B cell (primary cell): ENCODE measurements at regions not wholly inside any gene's neighbourhood (a gene's known extent, or its start where the extent isn't known, plus 50 kb on each side); places are given as distances from the start of the nearest gene placed in this dataset.

Experiments used
- ATAC-seq: fragments of 200-7000 bp; cut with Tn5 transposase; one replicate; pipeline ENCODE4 v1.10.0; 2021; ENCODE audit warnings: low read depth, mild to moderate bottlenecking, moderate number of reproducible peaks, moderate library complexity
- CTCF ChIA-PET: fragments of 350-600 bp; sonication (Branson Sonifier 250); formaldehyde crosslinking; loops from one replicate; lab custom pipeline; 2021; ENCODE audit warnings: antibody characterized with exemption, inconsistent platforms; lab: Charles Lee
- POLR2A ChIA-PET: fragments of 350-600 bp; sonication (Branson Sonifier 250); formaldehyde crosslinking; loops from one replicate; lab custom pipeline; 2021; ENCODE audit warnings: antibody characterized with exemption; lab: Charles Lee
- DNase-seq: peaks from one replicate; pipeline ENCODE4 v3.0.0; 2013
- H2AFZ ChIP-seq: 2 replicates; pipeline ENCODE4 v1.6.1; 2012; ENCODE audit warnings: mild to moderate bottlenecking, low read depth, low read length; ENCODE audit not compliant: insufficient read depth, poor library complexity, severe bottlenecking
- H3K27ac ChIP-seq, 2 donors: 1 replicate in 1 of 2; 2 replicates in 1 of 2; pipeline ENCODE4 v1.5.1; 2012 to 2013; ENCODE audit warnings: low read length in 2 of 2, mild to moderate bottlenecking in 2 of 2, moderate library complexity in 1 of 2
- H3K27me3 ChIP-seq, 4 experiments: fragments of 200-600 bp in 1 of 4; sonication (generic) in 1 of 4; replicated peaks in 1 of 4; 1 replicate in 2 of 4; 2 replicates in 2 of 4; pipeline versions ENCODE4 v1.6.1 to v1.7.0; 2013 to 2016; ENCODE audit warnings: low read length in 3 of 4, mild to moderate bottlenecking in 2 of 4, mixed read lengths in 1 of 4, moderate library complexity in 1 of 4; ENCODE audit not compliant: insufficient read depth in 4 of 4, control insufficient read depth in 3 of 4; ENCODE audit errors: control extremely low read depth in 1 of 4
- H3K36me3 ChIP-seq, 2 experiments: replicated peaks in 1 of 2; 1 replicate in 1 of 2; 2 replicates in 1 of 2; pipeline versions ENCODE4 v1.6.1 to v1.7.1; 2013; ENCODE audit warnings: low read length in 1 of 2; ENCODE audit not compliant: insufficient read depth in 2 of 2, control insufficient read depth in 1 of 2; ENCODE audit errors: control extremely low read depth in 1 of 2, extremely low read depth in 1 of 2
- H3K4me1 ChIP-seq, 2 donors: fragments of 200-600 bp in 1 of 2; sonication (generic) in 1 of 2; 1 replicate in 1 of 2; 2 replicates in 1 of 2; pipeline versions ENCODE4 v1.5.1 to v1.6.1; 2013 to 2017; ENCODE audit warnings: low read length in 2 of 2; ENCODE audit not compliant: control insufficient read depth in 2 of 2, insufficient read depth in 2 of 2
- H3K4me2 ChIP-seq: replicated peaks from 2 replicates; pipeline ENCODE3; 2012; ENCODE audit warnings: mild to moderate bottlenecking, low read depth, low read length; ENCODE audit not compliant: poor library complexity, severe bottlenecking
- H3K4me3 ChIP-seq, 5 experiments: fragments of 200-600 bp in 1 of 5; sonication (generic) in 1 of 5; 1 replicate in 3 of 5; 2 replicates in 2 of 5; pipeline versions ENCODE4 v1.5.1 to v1.7.0; 2011 to 2016; ENCODE audit warnings: low read length in 4 of 5, mild to moderate bottlenecking in 4 of 5, low read depth in 2 of 5, control low read depth in 1 of 5, moderate library complexity in 1 of 5; ENCODE audit not compliant: insufficient read depth in 1 of 5; ENCODE audit errors: control extremely low read depth in 1 of 5, extremely low read depth in 1 of 5
- H3K79me2 ChIP-seq: fragments of 200-600 bp; sonication (generic); one replicate; pipeline ENCODE4 v1.6.0; 2016; ENCODE audit warnings: low read length; ENCODE audit not compliant: control insufficient read depth, insufficient read depth
- H3K9ac ChIP-seq: fragments of 200-600 bp; sonication (generic); 2 replicates; pipeline ENCODE4 v1.6.1; 2017; ENCODE audit warnings: mild to moderate bottlenecking, low read length, moderate library complexity
- H3K9me3 ChIP-seq, 3 donors: one replicate each; pipeline versions ENCODE4 v1.6.1 to v1.7.1; 2013; ENCODE audit warnings: low read length in 2 of 3; ENCODE audit not compliant: control insufficient read depth in 2 of 3, insufficient read depth in 1 of 3; ENCODE audit errors: control extremely low read depth in 1 of 3
- H4K20me1 ChIP-seq: 2 replicates; pipeline ENCODE4 v1.6.0; 2012; ENCODE audit warnings: mild to moderate bottlenecking, low read length; ENCODE audit not compliant: insufficient read depth, control insufficient read depth, poor library complexity, severe bottlenecking
- H3K27ac Mint-ChIP-seq: one replicate; pipeline ENCODE4 v1.8.0; 2021; ENCODE audit warnings: mixed read lengths
- H3K27me3 Mint-ChIP-seq: one replicate; pipeline ENCODE4 v1.8.0; 2021; ENCODE audit warnings: mixed read lengths
- H3K4me1 Mint-ChIP-seq: one replicate; pipeline ENCODE4 v1.8.0; 2021; ENCODE audit warnings: mixed read lengths
- H3K4me3 Mint-ChIP-seq: one replicate; pipeline ENCODE4 v1.8.0; 2021; ENCODE audit warnings: mixed read lengths
- H3K9me3 Mint-ChIP-seq: one replicate; pipeline ENCODE4 v1.8.0; 2022; ENCODE audit warnings: mixed read lengths; ENCODE audit not compliant: insufficient read depth
- CTCF ChIP-seq: fragments of 200-600 bp; IDR thresholded peaks from one replicate; pipeline ENCODE4 v1.8.0; 2022; ENCODE audit warnings: antibody characterized with exemption, mild to moderate bottlenecking
- EZH2 ChIP-seq: IDR thresholded peaks from 2 replicates; pipeline ENCODE4 v1.6.1; 2012; ENCODE audit warnings: borderline replicate concordance, low read depth, mild to moderate bottlenecking, moderate library complexity, low read length; ENCODE audit not compliant: insufficient read depth, poor library complexity, severe bottlenecking
- WGBS: methylation state at CpG from one replicate; pipeline ENCODE4 v1.1.5; 2013; ENCODE audit warnings: missing lambda C conversion rate; ENCODE audit not compliant: insufficient coverage; 5-methylcytosine and 5-hydroxymethylcytosine counted together
- intact Hi-C: fragments of 100-400 bp; cut with micrococcal nuclease; formaldehyde crosslinking; loops from one replicate; pipeline ENCODE4 v1.10.0; 2022

- H4K20me1 ChIP-seq = no peaks in the 10 kb centered on the region
- ATAC-seq (no peak), DNase-seq (no peak)
- WGBS = 85% methylated on average over 7 of the region's 8 CpGs
- H3K4me2 ChIP-seq = no peak overlapping the region
- TF ChIP-seq EZH2 = no peak
- no peak for TF ChIP-seq CTCF
- no peak overlapping the region for H3K27ac ChIP-seq
- H2AFZ ChIP-seq = no peak overlapping the region
- Mint-ChIP-seq H3K4me1 (no peaks in the 10 kb centered on the region), H3K27ac (no peak overlapping the region), H3K27me3 (no peaks in the 10 kb centered on the region), H3K4me3 (no peak overlapping the region), H3K9me3 (no peaks in the 10 kb centered on the region)
- ChIA-PET POLR2A (no interaction called here), CTCF (no interaction called here)
- H3K4me3 ChIP-seq = no peak overlapping the region
- intact Hi-C loops = no loop called here
- H3K4me1 ChIP-seq = no peaks in the 10 kb centered on the region
- no peaks in the 10 kb centered on the region for H3K27me3 ChIP-seq
- H3K9ac ChIP-seq = no peak overlapping the region
- H3K9me3 ChIP-seq = peaks cover 0 to 4% (median 0%) of the 10 kb centered on the region in 3 donors
- no peaks in the 10 kb centered on the region for H3K79me2 ChIP-seq
- H3K36me3 ChIP-seq = no peaks in the 10 kb centered on the region
Observed at GRCh38 chr20:10790013-10790412, 116.2 kb upstream of the JAG1 start.

- Histone ChIP-seq H3K4me1 (no peaks in the 10 kb centered on the region), H3K27ac (no peak overlapping the region), H2AFZ (no peak overlapping the region), H3K9ac (no peak overlapping the region), H4K20me1 (no peaks in the 10 kb centered on the region), H3K79me2 (no peaks in the 10 kb centered on the region), H3K9me3 (peaks cover 0 to 4% (median 0%) of the 10 kb centered on the region in 3 donors), H3K4me3 (no peak overlapping the region), H3K36me3 (no peaks in the 10 kb centered on the region), H3K4me2 (no peak overlapping the region), H3K27me3 (no peaks in the 10 kb centered on the region)
- Mint-ChIP-seq H3K4me3 (no peak overlapping the region), H3K4me1 (no peaks in the 10 kb centered on the region), H3K27ac (no peak overlapping the region), H3K27me3 (no peaks in the 10 kb centered on the region), H3K9me3 (peaks cover 2% of the 10 kb centered on the region)
- intact Hi-C loops = no loop called here
- ATAC-seq (no peak), DNase-seq (no peak)
- ChIA-PET CTCF (no interaction called here), POLR2A (no interaction called here)
- TF ChIP-seq CTCF = no peak
- no peak for TF ChIP-seq EZH2
- WGBS = no CpG with 5 or more reads among the region's 3 CpGs
Observed at GRCh38 chr20:10792291-10792690, 118.5 kb upstream of the JAG1 start.
